ENCODE measurements at regions not wholly inside any gene's neighbourhood (a gene's known extent, or its start where the extent isn't known, plus 50 kb on each side); places are given as distances from the start of the nearest gene placed in this dataset.

DNA sequence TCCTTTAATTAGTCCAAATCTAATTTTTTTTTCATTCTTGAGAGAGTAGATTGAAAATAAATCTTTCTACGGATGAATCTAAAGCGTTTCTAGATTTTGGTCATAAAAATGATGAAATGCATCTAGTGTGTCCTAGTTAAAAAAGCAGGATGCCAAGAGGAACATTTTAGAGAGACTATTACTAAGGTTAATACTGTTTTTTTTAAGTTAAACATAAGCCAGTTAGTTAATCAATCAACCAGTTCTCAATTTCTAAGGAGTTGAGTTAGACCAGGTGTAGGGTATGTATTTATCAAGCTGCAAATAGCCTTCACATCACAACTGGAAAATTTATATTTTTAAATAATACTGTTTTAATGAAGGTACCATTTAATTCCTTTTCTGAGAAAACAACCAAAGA is 679.5 kb upstream of the IGFBP7 start:
- Histone ChIP-seq H3K4ac (ENCODE audit: low read depth, low read length) (no peak overlapping the region), H3K27me3 (ENCODE audit: insufficient read depth, low read length) (no peaks in the 10 kb centered on the region), H4K91ac (ENCODE audit: insufficient read length, low read depth, low read length) (no peak overlapping the region), H3K9me3 (ENCODE audit: control insufficient read depth, low read depth, low read length) (no peaks in the 10 kb centered on the region), H3K18ac (ENCODE audit: insufficient read length, low read depth, low read length) (no peak overlapping the region), H2AFZ (ENCODE audit: low read length) (no peak overlapping the region), H3K14ac (ENCODE audit: insufficient read depth, low read length) (no peak overlapping the region), H4K8ac (replicated peaks; ENCODE audit: insufficient read length, low read depth, low read length) (no peak overlapping the region), H2BK20ac (ENCODE audit: low read depth, low read length, poor library complexity, severe bottlenecking) (no peak overlapping the region), H4K5ac (ENCODE audit: insufficient read length, low read depth, low read length) (no peak overlapping the region), H3K9ac (ENCODE audit: extremely low read depth, insufficient read length, low read length) (no peak overlapping the region), H3K4me2 (ENCODE audit: insufficient read depth, insufficient read length, low read length) (no peak overlapping the region), H3K79me1 (ENCODE audit: insufficient read depth, low read depth, low read length, poor library complexity, severe bottlenecking) (no peaks in the 10 kb centered on the region), H2BK120ac (ENCODE audit: low read depth, low read length, poor library complexity, severe bottlenecking) (no peak overlapping the region), H2BK12ac (ENCODE audit: insufficient read length, low read depth, low read length) (no peak overlapping the region), H2BK5ac (ENCODE audit: insufficient read length, low read length) (no peak overlapping the region), H3K27ac (ENCODE audit: insufficient read length, low read depth, low read length) (no peak overlapping the region), H2BK15ac (ENCODE audit: low read depth, low read length) (no peak overlapping the region), H3K56ac (ENCODE audit: insufficient read length, low read depth, low read length) (no peak overlapping the region), H3K79me2 (ENCODE audit: insufficient read depth, low read length) (no peaks in the 10 kb centered on the region), H3T11ph (ENCODE audit: low read length) (no peak overlapping the region), H3K4me1 (ENCODE audit: insufficient read depth, low read length) (no peaks in the 10 kb centered on the region), H3K23me2 (ENCODE audit: insufficient read length, low read depth, low read length, poor library complexity, severe bottlenecking) (no peaks in the 10 kb centered on the region), H3K23ac (ENCODE audit: insufficient read length, low read depth, low read length) (no peak overlapping the region), H2AK5ac (ENCODE audit: insufficient read length, low read length) (no peak overlapping the region), H4K20me1 (ENCODE audit: control insufficient read depth, insufficient read depth, insufficient read length) (no peaks in the 10 kb centered on the region)
- H3K4me3 Mint-ChIP-seq: no peak overlapping the region
- H3K27ac Mint-ChIP-seq: no peak overlapping the region
- TF ChIP-seq, protein P1, sequence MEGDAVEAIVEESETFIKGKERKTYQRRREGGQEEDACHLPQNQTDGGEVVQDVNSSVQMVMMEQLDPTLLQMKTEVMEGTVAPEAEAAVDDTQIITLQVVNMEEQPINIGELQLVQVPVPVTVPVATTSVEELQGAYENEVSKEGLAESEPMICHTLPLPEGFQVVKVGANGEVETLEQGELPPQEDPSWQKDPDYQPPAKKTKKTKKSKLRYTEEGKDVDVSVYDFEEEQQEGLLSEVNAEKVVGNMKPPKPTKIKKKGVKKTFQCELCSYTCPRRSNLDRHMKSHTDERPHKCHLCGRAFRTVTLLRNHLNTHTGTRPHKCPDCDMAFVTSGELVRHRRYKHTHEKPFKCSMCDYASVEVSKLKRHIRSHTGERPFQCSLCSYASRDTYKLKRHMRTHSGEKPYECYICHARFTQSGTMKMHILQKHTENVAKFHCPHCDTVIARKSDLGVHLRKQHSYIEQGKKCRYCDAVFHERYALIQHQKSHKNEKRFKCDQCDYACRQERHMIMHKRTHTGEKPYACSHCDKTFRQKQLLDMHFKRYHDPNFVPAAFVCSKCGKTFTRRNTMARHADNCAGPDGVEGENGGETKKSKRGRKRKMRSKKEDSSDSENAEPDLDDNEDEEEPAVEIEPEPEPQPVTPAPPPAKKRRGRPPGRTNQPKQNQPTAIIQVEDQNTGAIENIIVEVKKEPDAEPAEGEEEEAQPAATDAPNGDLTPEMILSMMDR (conservative IDR thresholded peaks at IDR 0.05): no peak
- no peaks in the 10 kb centered on the region for H3K9me3 Mint-ChIP-seq
- H3K27me3 Mint-ChIP-seq (ENCODE audit: low read depth): no peaks in the 10 kb centered on the region
- no peak for DNase-seq
- H3K4me1 Mint-ChIP-seq: peaks cover 3% of the 10 kb centered on the region in 2 experiments; a peak in 1 of 4 replicates
- H3K36me3 Mint-ChIP-seq (ENCODE audit: insufficient read depth in 1 of 3, low read depth in 3 of 3): no peaks in the 10 kb centered on the region
- no CpG with 5 or more reads among the region's 2 CpGs for WGBS (ENCODE audit: extremely low coverage, insufficient read length, low lambda C conversion rate)
